WTC11 (cell line): ENCODE measurements at regions not wholly inside any gene's neighbourhood (a gene's known extent, or its start where the extent isn't known, plus 50 kb on each side); places are given as distances from the start of the nearest gene placed in this dataset.

ENCODE experiments used
- ATAC-seq: fragments of 200-7000 bp; cut with Tn5 transposase; 2 replicates; pipeline ENCODE4 v1.10.0; 2021; ENCODE audit warnings: mild to moderate bottlenecking, moderate library complexity
- CTCF ChIA-PET: fragments of 300-600 bp; sonication (Branson Sonifier 250); formaldehyde crosslinking; loops from one replicate; lab custom pipeline; 2021; ENCODE audit warnings: antibody characterized with exemption; lab: Charles Lee
- POLR2A ChIA-PET: fragments of 350-600 bp; sonication (Branson Sonifier 250); formaldehyde crosslinking; loops from one replicate; lab custom pipeline; 2021; ENCODE audit warnings: antibody characterized with exemption; lab: Charles Lee
- DNase-seq: peaks from one replicate; pipeline ENCODE4 v3.0.0; 2021; ENCODE audit warnings: low spot score
- H3K27ac Mint-ChIP-seq: 2 replicates; pipeline ENCODE4 v1.8.0; 2021; ENCODE audit warnings: mixed read lengths
- H3K27me3 Mint-ChIP-seq: 2 replicates; pipeline ENCODE4 v1.8.0; 2021; ENCODE audit warnings: low read depth, mild to moderate bottlenecking, moderate library complexity, mixed read lengths
- H3K36me3 Mint-ChIP-seq: 2 replicates; pipeline ENCODE4 v1.8.0; 2021; ENCODE audit warnings: mixed read lengths
- H3K4me1 Mint-ChIP-seq: 2 replicates; pipeline ENCODE4 v1.8.0; 2022; ENCODE audit warnings: mixed read lengths
- H3K4me3 Mint-ChIP-seq: 2 replicates; pipeline ENCODE4 v1.8.0; 2021; ENCODE audit warnings: mild to moderate bottlenecking, moderate library complexity, mixed read lengths
- H3K9me3 Mint-ChIP-seq: 2 replicates; pipeline ENCODE4 v1.8.0; 2021; ENCODE audit warnings: mixed read lengths
- CREM ChIP-seq: sonication (generic); formaldehyde crosslinking; IDR thresholded peaks from 2 replicates; pipeline ENCODE4 v1.8.1; 2022; ENCODE audit warnings: mild to moderate bottlenecking, missing genetic modification reagents, moderate library complexity
- E2F5 ChIP-seq: sonication (generic); formaldehyde crosslinking; IDR thresholded peaks from 2 replicates; pipeline ENCODE4 v1.8.1; 2022; ENCODE audit warnings: mild to moderate bottlenecking, moderate library complexity, missing genetic modification reagents
- ETV6 ChIP-seq: sonication (generic); formaldehyde crosslinking; IDR thresholded peaks from 2 replicates; pipeline ENCODE4 v1.8.1; 2022; ENCODE audit warnings: mild to moderate bottlenecking, missing genetic modification reagents
- FOXP1 ChIP-seq: sonication (generic); formaldehyde crosslinking; IDR thresholded peaks from 2 replicates; pipeline ENCODE4 v1.8.0; 2022; ENCODE audit warnings: missing genetic modification reagents, mild to moderate bottlenecking, moderate library complexity, borderline replicate concordance
- GABPB1 ChIP-seq: sonication (generic); formaldehyde crosslinking; IDR thresholded peaks from 2 replicates; pipeline ENCODE4 v1.8.1; 2023; ENCODE audit warnings: mild to moderate bottlenecking, missing genetic modification reagents
- JAZF1 ChIP-seq: fragments of 250-450 bp; sonication (Bioruptor Pico); IDR thresholded peaks from 2 replicates; pipeline ENCODE4 v1.9.0; 2021; ENCODE audit warnings: moderate library complexity, mild to moderate bottlenecking, inconsistent platforms
- JUN ChIP-seq: sonication (generic); formaldehyde crosslinking; IDR thresholded peaks from 2 replicates; pipeline ENCODE4 v1.8.0; 2023; ENCODE audit warnings: mild to moderate bottlenecking, missing genetic modification reagents
- MYBL2 ChIP-seq: sonication (generic); formaldehyde crosslinking; IDR thresholded peaks from 2 replicates; pipeline ENCODE4 v1.8.1; 2023; ENCODE audit warnings: mild to moderate bottlenecking, moderate library complexity, missing genetic modification reagents
- NFE2L1 ChIP-seq: sonication (generic); formaldehyde crosslinking; IDR thresholded peaks from 2 replicates; pipeline ENCODE4 v1.8.1; 2023; ENCODE audit warnings: missing genetic modification reagents
- NR1H2 ChIP-seq: sonication (generic); formaldehyde crosslinking; IDR thresholded peaks from 2 replicates; pipeline ENCODE4 v1.9.0; 2021; ENCODE audit warnings: mild to moderate bottlenecking, moderate library complexity, missing genetic modification reagents
- OVOL2 ChIP-seq: fragments of 250-450 bp; sonication (Bioruptor Pico); IDR thresholded peaks from 2 replicates; pipeline ENCODE4 v1.9.0; 2021; ENCODE audit warnings: mild to moderate bottlenecking, borderline replicate concordance
- TCF7 ChIP-seq: sonication (generic); formaldehyde crosslinking; IDR thresholded peaks from 2 replicates; pipeline ENCODE4 v1.8.0; 2022; ENCODE audit warnings: mild to moderate bottlenecking, low read depth, missing genetic modification reagents, moderate library complexity
- TP53 ChIP-seq: sonication (generic); formaldehyde crosslinking; IDR thresholded peaks from 2 replicates; pipeline ENCODE4 v1.8.1; 2023; ENCODE audit warnings: mild to moderate bottlenecking, missing genetic modification reagents
- ZBTB21 ChIP-seq: sonication (generic); formaldehyde crosslinking; IDR thresholded peaks from 2 replicates; pipeline ENCODE4 v1.8.1; 2023; ENCODE audit warnings: mild to moderate bottlenecking, missing genetic modification reagents, borderline replicate concordance
- ZNF138 ChIP-seq: sonication (generic); formaldehyde crosslinking; conservative IDR thresholded peaks from 2 replicates; pipeline ENCODE4 v1.8.1; 2022; ENCODE audit warnings: mild to moderate bottlenecking, moderate library complexity, missing genetic modification reagents
- ZNF317 ChIP-seq: sonication (generic); formaldehyde crosslinking; IDR thresholded peaks from 2 replicates; pipeline ENCODE4 v1.8.1; 2023; ENCODE audit warnings: low read depth, mild to moderate bottlenecking, moderate library complexity, missing genetic modification reagents, borderline replicate concordance
- ZNF416 ChIP-seq: fragments of 250-450 bp; sonication (Bioruptor Pico); IDR thresholded peaks from 2 replicates; pipeline ENCODE4 v1.9.0; 2021; ENCODE audit warnings: mild to moderate bottlenecking, inconsistent platforms
- ZNF423 ChIP-seq: fragments of 250-450 bp; sonication (Bioruptor Pico); IDR thresholded peaks from 2 replicates; pipeline ENCODE4 v2.1.2; 2022; ENCODE audit warnings: mild to moderate bottlenecking, moderate library complexity
- ZNF532 ChIP-seq: fragments of 250-450 bp; sonication (Bioruptor Pico); IDR thresholded peaks from 2 replicates; pipeline ENCODE4 v1.9.0; 2021; ENCODE audit warnings: mild to moderate bottlenecking, borderline replicate concordance
- ZSCAN18 ChIP-seq: fragments of 250-450 bp; sonication (Bioruptor Pico); IDR thresholded peaks from 2 replicates; pipeline ENCODE4 v2.1.2; 2022; ENCODE audit warnings: mild to moderate bottlenecking, moderate library complexity
- TF ChIP-seq, protein P1 (sequence below): fragments of 250-450 bp; sonication (Bioruptor Pico); conservative IDR thresholded peaks from 2 replicates; pipeline ENCODE4 v1.9.0; 2021; ENCODE audit warnings: mild to moderate bottlenecking
- TF ChIP-seq, protein P2 (sequence below): fragments of 200-600 bp; IDR thresholded peaks from 2 replicates; pipeline ENCODE4 v1.8.0; 2022; ENCODE audit warnings: antibody characterized with exemption
- TF ChIP-seq, protein P3 (sequence below): fragments of 250-450 bp; sonication (Bioruptor Pico); IDR thresholded peaks from 2 replicates; pipeline ENCODE4 v1.9.0; 2021; ENCODE audit warnings: mild to moderate bottlenecking

DNA sequence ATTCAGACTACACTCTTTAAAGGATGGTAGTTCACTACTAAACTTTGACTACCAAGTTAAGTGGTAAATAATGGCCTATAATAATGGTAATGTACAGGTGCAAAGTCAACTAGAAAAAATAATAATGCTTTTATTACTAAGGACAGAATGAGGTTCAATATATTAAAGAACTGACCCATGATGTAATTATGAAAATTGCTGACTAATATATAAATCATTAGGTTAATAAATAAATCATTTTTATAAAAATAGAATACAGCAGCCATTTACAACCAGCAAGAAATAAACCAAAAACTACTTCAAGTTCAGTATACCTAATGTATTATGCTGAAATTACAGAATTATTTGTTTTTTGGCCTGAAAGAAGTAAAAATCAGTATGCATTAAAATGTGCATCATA, 577.2 kb downstream of the PPARGC1A start:
- H3K9me3 Mint-ChIP-seq: no peaks in the 10 kb centered on the region
- DNase-seq: no peak
- H3K4me1 Mint-ChIP-seq: no peaks in the 10 kb centered on the region
- H3K27me3 Mint-ChIP-seq: no peaks in the 10 kb centered on the region; the same call in 1 of the 2 replicates
- H3K36me3 Mint-ChIP-seq: no peaks in the 10 kb centered on the region
- ChIA-PET POLR2A (no interaction called here), CTCF (no interaction called here)
- TF ChIP-seq ZNF138 (CRISPR knock-in tag) (no peak), GABPB1 (CRISPR knock-in tag) (no peak), JUN (CRISPR knock-in tag) (no peak)
- TF ChIP-seq, protein P1, sequence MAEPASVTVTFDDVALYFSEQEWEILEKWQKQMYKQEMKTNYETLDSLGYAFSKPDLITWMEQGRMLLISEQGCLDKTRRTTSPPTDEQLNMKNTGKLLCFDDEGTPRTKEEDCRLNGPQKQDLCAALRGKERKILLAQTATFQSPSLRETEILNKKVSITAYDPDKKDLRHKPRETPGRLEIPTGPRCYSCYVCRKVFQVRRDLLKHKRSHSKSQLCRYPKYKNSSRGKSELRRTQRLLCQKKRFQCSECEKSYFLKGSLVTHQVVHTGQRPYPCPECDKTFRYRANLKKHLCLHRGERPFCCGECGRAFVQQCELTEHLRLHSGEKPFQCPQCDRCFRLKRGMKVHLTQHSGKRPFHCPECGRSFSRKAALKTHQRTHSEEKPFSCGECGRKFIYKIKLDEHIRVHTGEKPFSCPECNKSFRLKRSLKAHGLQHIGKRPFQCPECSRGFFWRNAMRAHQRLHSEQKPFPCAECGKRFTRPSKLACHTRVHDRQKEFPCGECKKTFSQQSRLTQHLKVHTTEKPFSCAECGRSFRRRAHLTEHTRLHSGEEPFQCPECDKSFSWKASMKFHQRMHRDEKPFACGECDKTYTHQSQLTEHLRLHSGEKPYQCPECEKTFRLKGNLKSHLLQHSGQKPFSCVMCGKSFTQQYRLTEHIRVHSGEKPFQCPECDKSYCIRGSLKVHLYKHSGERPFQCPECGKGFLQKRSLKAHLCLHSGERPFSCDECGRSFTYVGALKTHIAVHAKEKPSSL (CRISPR knock-in tag): no peak
- H3K27ac Mint-ChIP-seq: no peak overlapping the region
- no peak overlapping the region for H3K4me3 Mint-ChIP-seq
- no peak for ATAC-seq

DNA sequence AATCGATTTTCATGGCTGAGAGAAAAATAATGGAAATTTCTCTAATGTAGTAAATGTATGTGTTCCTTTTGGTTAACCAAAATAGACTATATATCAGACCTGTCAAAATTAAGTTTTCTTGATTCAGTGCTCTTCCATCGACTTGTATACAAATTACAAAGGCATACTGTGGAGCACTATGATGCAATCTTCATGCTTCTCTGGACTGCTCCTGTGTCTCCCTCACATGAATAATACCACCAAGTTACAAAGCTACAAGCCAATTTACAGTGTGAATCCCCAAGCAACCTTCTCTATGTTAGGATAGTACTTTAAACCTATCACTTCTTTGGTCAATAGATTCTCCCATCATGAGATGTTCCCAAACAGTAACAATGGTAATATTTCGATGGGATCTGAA, 577.9 kb downstream of the PPARGC1A start:
- ATAC-seq (no peak), DNase-seq (no peak)
- Mint-ChIP-seq H3K36me3 (no peaks in the 10 kb centered on the region), H3K27me3 (no peaks in the 10 kb centered on the region; the same call in 1 of the 2 replicates), H3K4me3 (no peak overlapping the region), H3K27ac (no peak overlapping the region), H3K9me3 (no peaks in the 10 kb centered on the region), H3K4me1 (no peaks in the 10 kb centered on the region)
- ChIA-PET POLR2A (no interaction called here), CTCF (no interaction called here)
- TF ChIP-seq ZNF317 (CRISPR knock-in tag) (no peak), ZNF416 (CRISPR knock-in tag) (no peak), JAZF1 (CRISPR knock-in tag) (no peak), ZBTB21 (CRISPR knock-in tag) (no peak), E2F5 (CRISPR knock-in tag) (no peak), MYBL2 (CRISPR knock-in tag) (no peak), NFE2L1 (CRISPR knock-in tag) (no peak), ZSCAN18 (no peak), OVOL2 (CRISPR knock-in tag) (no peak), ZNF423 (CRISPR knock-in tag) (no peak), ZNF532 (CRISPR knock-in tag) (no peak), TCF7 (CRISPR knock-in tag) (no peak), FOXP1 (CRISPR knock-in tag) (no peak), ETV6 (no peak), CREM (CRISPR knock-in tag) (no peak), NR1H2 (CRISPR knock-in tag) (no peak), TP53 (CRISPR knock-in tag) (no peak)
- TF ChIP-seq, protein P2, sequence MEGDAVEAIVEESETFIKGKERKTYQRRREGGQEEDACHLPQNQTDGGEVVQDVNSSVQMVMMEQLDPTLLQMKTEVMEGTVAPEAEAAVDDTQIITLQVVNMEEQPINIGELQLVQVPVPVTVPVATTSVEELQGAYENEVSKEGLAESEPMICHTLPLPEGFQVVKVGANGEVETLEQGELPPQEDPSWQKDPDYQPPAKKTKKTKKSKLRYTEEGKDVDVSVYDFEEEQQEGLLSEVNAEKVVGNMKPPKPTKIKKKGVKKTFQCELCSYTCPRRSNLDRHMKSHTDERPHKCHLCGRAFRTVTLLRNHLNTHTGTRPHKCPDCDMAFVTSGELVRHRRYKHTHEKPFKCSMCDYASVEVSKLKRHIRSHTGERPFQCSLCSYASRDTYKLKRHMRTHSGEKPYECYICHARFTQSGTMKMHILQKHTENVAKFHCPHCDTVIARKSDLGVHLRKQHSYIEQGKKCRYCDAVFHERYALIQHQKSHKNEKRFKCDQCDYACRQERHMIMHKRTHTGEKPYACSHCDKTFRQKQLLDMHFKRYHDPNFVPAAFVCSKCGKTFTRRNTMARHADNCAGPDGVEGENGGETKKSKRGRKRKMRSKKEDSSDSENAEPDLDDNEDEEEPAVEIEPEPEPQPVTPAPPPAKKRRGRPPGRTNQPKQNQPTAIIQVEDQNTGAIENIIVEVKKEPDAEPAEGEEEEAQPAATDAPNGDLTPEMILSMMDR: no peak
- TF ChIP-seq, protein P3, sequence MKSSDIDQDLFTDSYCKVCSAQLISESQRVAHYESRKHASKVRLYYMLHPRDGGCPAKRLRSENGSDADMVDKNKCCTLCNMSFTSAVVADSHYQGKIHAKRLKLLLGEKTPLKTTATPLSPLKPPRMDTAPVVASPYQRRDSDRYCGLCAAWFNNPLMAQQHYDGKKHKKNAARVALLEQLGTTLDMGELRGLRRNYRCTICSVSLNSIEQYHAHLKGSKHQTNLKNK: no peak
